ENCODE measurements at regions not wholly inside any gene's neighbourhood (a gene's known extent, or its start where the extent isn't known, plus 50 kb on each side); places are given as distances from the start of the nearest gene placed in this dataset.

DNA sequence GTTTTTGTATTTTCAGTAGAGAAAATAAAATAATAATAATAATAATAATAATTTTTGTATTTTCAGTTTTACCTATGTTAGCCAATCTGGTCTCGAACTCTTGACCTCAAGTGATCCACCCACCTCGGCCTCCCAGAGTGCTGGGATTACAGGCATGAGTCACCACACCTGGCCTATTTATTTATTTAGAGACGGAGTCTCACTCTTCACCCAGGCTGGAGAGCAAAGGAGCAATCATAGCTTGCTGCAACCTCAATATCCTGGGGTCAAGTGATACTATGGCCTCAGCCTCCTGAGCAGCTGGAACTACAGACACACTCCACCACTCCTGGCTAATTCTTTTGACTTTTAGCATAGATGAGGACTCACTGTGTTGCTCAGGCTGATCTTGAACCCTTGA is 167.5 kb downstream of the TLE1 start:
- H3K27me3 Mint-ChIP-seq (ENCODE audit: insufficient read depth, unreplicated experiment) = no peaks in the 10 kb centered on the region
- no peak for TF ChIP-seq CTCF (IDR thresholded peaks at IDR 0.05; ENCODE audit: unreplicated experiment)
- intact Hi-C loops (cut with micrococcal nuclease) = loop anchor here (2.0 to 10.0 kb wide), 2 partner anchors 67 to 1083 kb away; no protein-coding TSS in a partner anchor
- H3K27ac Mint-ChIP-seq (ENCODE audit: low read depth, unreplicated experiment) = no peak overlapping the region
- BruUV-seq (replicated peaks) = no TSS peak
- H3K4me3 Mint-ChIP-seq (ENCODE audit: unreplicated experiment) = no peak overlapping the region
- CTCF ChIA-PET = interaction anchor here (0.6 to 3.0 kb wide), 15 partner anchors 10 to 1084 kb away, joined by 3 to 13 read pairs (median 5); no protein-coding TSS in a partner anchor
- peaks cover 17% of the 10 kb centered on the region for H3K4me1 Mint-ChIP-seq (ENCODE audit: insufficient read depth, unreplicated experiment)
- POLR2A ChIA-PET = interaction anchor here (0.6 to 1.2 kb wide), 3 partner anchors 42 to 153 kb away, joined by 3 to 5 read pairs (median 4); no protein-coding TSS in a partner anchor
- H3K36me3 Mint-ChIP-seq (ENCODE audit: insufficient read depth, unreplicated experiment) = no peaks in the 10 kb centered on the region
- H3K9me3 Mint-ChIP-seq (ENCODE audit: unreplicated experiment) = no peaks in the 10 kb centered on the region
- peak; percentile 42 for DNase-seq (ENCODE audit: unreplicated experiment)

- intact Hi-C loops (cut with micrococcal nuclease) = loop anchor here (10.0 kb wide), 1 partner anchor 1085 kb away; no protein-coding TSS in a partner anchor
- Mint-ChIP-seq H3K4me3 (ENCODE audit: unreplicated experiment) (no peak overlapping the region), H3K36me3 (ENCODE audit: insufficient read depth, unreplicated experiment) (no peaks in the 10 kb centered on the region), H3K9me3 (ENCODE audit: unreplicated experiment) (no peaks in the 10 kb centered on the region), H3K27me3 (ENCODE audit: insufficient read depth, unreplicated experiment) (no peaks in the 10 kb centered on the region), H3K4me1 (ENCODE audit: insufficient read depth, unreplicated experiment) (peaks cover 8% of the 10 kb centered on the region), H3K27ac (ENCODE audit: low read depth, unreplicated experiment) (no peak overlapping the region)
- ChIA-PET POLR2A (interaction anchor here (0.6 kb wide), 1 partner anchor 136 kb away, joined by 3 read pairs; no protein-coding TSS in a partner anchor), CTCF (interaction anchor here (0.7 to 1.0 kb wide), 3 partner anchors 9 to 463 kb away, joined by 3 read pairs; no protein-coding TSS in a partner anchor)
- no peak for TF ChIP-seq CTCF (IDR thresholded peaks at IDR 0.05; ENCODE audit: unreplicated experiment)
- no TSS peak for BruUV-seq (replicated peaks)
- DNase-seq (ENCODE audit: unreplicated experiment) = no peak
These were observed 169.4 kb downstream of the TLE1 start for GRCh38 chr9:81519816-81520495.

- BruUV-seq (replicated peaks) = no TSS peak
- peaks cover 6% of the 10 kb centered on the region for H3K4me1 Mint-ChIP-seq (ENCODE audit: insufficient read depth, unreplicated experiment)
- H3K9me3 Mint-ChIP-seq (ENCODE audit: unreplicated experiment) = no peaks in the 10 kb centered on the region
- H3K27ac Mint-ChIP-seq (ENCODE audit: low read depth, unreplicated experiment) = no peak overlapping the region
- H3K4me3 Mint-ChIP-seq (ENCODE audit: unreplicated experiment) = no peak overlapping the region
- POLR2A ChIA-PET = no interaction called here
- CTCF ChIA-PET = no interaction called here
- no peaks in the 10 kb centered on the region for H3K36me3 Mint-ChIP-seq (ENCODE audit: insufficient read depth, unreplicated experiment)
- intact Hi-C loops (cut with micrococcal nuclease) = no loop called here
- no peaks in the 10 kb centered on the region for H3K27me3 Mint-ChIP-seq (ENCODE audit: insufficient read depth, unreplicated experiment)
- no peak for DNase-seq (ENCODE audit: unreplicated experiment)
- TF ChIP-seq CTCF (IDR thresholded peaks at IDR 0.05; ENCODE audit: unreplicated experiment) = no peak
These were observed 171.4 kb downstream of the TLE1 start for GRCh38 chr9:81517954-81518353.

DNA sequence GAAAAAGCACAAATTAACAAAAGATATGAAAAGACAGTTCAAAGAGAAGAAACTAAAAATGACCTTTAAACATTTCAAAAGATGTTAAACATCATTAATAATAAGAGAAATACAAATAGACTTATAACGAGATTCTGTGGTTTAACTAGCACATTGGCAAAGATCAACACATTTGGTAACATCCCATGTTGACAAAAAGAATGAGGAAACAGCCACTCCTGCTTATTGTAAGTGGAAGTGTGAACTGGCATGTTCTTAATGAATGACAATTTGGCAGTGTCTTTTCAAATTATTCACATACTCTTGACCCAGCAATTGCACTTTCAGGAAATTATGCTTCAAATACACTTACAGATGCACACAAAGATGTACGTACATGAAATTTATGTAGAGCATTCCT is 176.3 kb downstream of the TLE1 start:
- Mint-ChIP-seq H3K9me3 (ENCODE audit: unreplicated experiment) (no peaks in the 10 kb centered on the region), H3K4me3 (ENCODE audit: unreplicated experiment) (no peak overlapping the region), H3K27me3 (ENCODE audit: insufficient read depth, unreplicated experiment) (no peaks in the 10 kb centered on the region), H3K4me1 (ENCODE audit: insufficient read depth, unreplicated experiment) (no peaks in the 10 kb centered on the region), H3K27ac (ENCODE audit: low read depth, unreplicated experiment) (no peak overlapping the region), H3K36me3 (ENCODE audit: insufficient read depth, unreplicated experiment) (no peaks in the 10 kb centered on the region)
- no peak for TF ChIP-seq CTCF (IDR thresholded peaks at IDR 0.05; ENCODE audit: unreplicated experiment)
- POLR2A ChIA-PET = interaction anchor here (0.7 to 1.4 kb wide), 2 partner anchors 15 to 201 kb away, joined by 3 to 5 read pairs; no protein-coding TSS in a partner anchor
- BruUV-seq (replicated peaks) = no TSS peak
- intact Hi-C loops (cut with micrococcal nuclease) = no loop called here
- CTCF ChIA-PET = interaction anchor here (0.7 to 1.7 kb wide), 4 partner anchors 9 to 952 kb away, joined by 3 to 8 read pairs (median 6); no protein-coding TSS in a partner anchor
- no peak for DNase-seq (ENCODE audit: unreplicated experiment)

Data from MCF 10A (cell line).